C4-2B (cell line): ENCODE measurements at regions not wholly inside any gene's neighbourhood (a gene's known extent, or its start where the extent isn't known, plus 50 kb on each side); places are given as distances from the start of the nearest gene placed in this dataset.

Experiments
- ZFX ChIP-seq: fragments of 450-650 bp; IDR thresholded peaks from 2 replicates; pipeline ENCODE4 v1.6.1; 2017
- TF ChIP-seq, protein P1 (sequence below): fragments of 450-650 bp; conservative IDR thresholded peaks from 2 replicates; pipeline ENCODE4 v1.5.1; 2017; ENCODE audit warnings: mild to moderate bottlenecking

DNA sequence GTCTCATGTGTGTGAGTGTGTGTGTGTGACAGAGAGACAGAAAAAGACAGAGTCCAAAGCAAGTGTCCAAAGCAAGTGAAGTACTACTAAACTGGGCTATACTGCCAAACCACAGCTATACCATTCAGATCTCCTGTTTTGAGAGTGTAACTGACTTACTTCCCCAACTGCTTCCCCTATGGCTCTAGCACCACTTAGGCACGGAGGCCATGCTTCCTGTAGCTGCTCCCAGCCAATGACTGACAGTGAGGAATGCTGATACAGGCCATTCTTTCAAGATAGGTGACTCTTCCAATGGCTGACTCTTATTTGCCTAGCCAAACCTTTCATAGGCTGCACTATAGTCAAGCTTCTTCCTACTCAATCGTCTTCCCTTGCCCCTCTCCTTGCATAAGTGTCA, 393.2 kb downstream of the BCAT1 start:
- TF ChIP-seq, protein P1, sequence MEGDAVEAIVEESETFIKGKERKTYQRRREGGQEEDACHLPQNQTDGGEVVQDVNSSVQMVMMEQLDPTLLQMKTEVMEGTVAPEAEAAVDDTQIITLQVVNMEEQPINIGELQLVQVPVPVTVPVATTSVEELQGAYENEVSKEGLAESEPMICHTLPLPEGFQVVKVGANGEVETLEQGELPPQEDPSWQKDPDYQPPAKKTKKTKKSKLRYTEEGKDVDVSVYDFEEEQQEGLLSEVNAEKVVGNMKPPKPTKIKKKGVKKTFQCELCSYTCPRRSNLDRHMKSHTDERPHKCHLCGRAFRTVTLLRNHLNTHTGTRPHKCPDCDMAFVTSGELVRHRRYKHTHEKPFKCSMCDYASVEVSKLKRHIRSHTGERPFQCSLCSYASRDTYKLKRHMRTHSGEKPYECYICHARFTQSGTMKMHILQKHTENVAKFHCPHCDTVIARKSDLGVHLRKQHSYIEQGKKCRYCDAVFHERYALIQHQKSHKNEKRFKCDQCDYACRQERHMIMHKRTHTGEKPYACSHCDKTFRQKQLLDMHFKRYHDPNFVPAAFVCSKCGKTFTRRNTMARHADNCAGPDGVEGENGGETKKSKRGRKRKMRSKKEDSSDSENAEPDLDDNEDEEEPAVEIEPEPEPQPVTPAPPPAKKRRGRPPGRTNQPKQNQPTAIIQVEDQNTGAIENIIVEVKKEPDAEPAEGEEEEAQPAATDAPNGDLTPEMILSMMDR: no peak
- no peak for TF ChIP-seq ZFX
